NT2/D1 (cell line): ENCODE measurements at regions not wholly inside any gene's neighbourhood (a gene's known extent, or its start where the extent isn't known, plus 50 kb on each side); places are given as distances from the start of the nearest gene placed in this dataset.

ENCODE experiments used
- YY1 ChIP-seq: IDR thresholded peaks from 2 replicates; pipeline ENCODE4 v1.6.1; 2011; ENCODE audit not compliant: insufficient read length, insufficient read depth
- ZNF274 ChIP-seq: IDR thresholded peaks from 2 replicates; pipeline ENCODE4 v1.6.1; 2011; ENCODE audit warnings: mild to moderate bottlenecking, low read depth, low read length

GRCh38 chr1:219350172-219350931 is 176.7 kb downstream of the LYPLAL1 start:
- TF ChIP-seq YY1 (no peak), ZNF274 (no peak)
